KBM-7 (cell line): ENCODE measurements at regions not wholly inside any gene's neighbourhood (a gene's known extent, or its start where the extent isn't known, plus 50 kb on each side); places are given as distances from the start of the nearest gene placed in this dataset.
"Not testable (repeated sequence)": the region's sequence is repeated elsewhere in the genome, so short reads cannot be mapped to it uniquely, and the experiment has no call there.

Experiments
- DNase-seq: peaks from one replicate; pipeline ENCODE4 v3.0.0-alpha.2; 2015
- in situ Hi-C: fragments of 300-500 bp; cut with MboI; formaldehyde crosslinking; loops from 2 replicates; pipeline ENCODE4 v1.14.3; 2020; ENCODE audit warnings: low sequenced_read_pairs, low pct_unique_long_range_greater_than_20kb, mixed read lengths

GRCh38 chr18:30746224-30746623, 296.3 kb downstream of the DSC3 start:
- DNase-seq: no peak
- in situ Hi-C loops: no loop called here

- no peak for DNase-seq
- in situ Hi-C loops: no loop called here
Observed at GRCh38 chr18:30743033-30743432, 299.5 kb downstream of the DSC3 start.

- in situ Hi-C loops: no loop called here
- DNase-seq: no peak
Observed at GRCh38 chr18:30730915-30731314, 311.6 kb downstream of the DSC3 start.

- in situ Hi-C loops: no loop called here
- DNase-seq: no peak
Observed at GRCh38 chr18:30727849-30728248, 314.7 kb downstream of the DSC3 start.

GRCh38 chr18:30713299-30713698, 329.2 kb downstream of the DSC3 start:
- no peak for DNase-seq
- in situ Hi-C loops: no loop called here

- in situ Hi-C loops: no loop called here
- DNase-seq: no peak
Observed at GRCh38 chr18:30712383-30712782, 330.2 kb downstream of the DSC3 start.

GRCh38 chr18:30709595-30709994, 332.9 kb downstream of the DSC3 start:
- DNase-seq: no peak
- in situ Hi-C loops: no loop called here

- in situ Hi-C loops: no loop called here
- DNase-seq: no peak
Observed at GRCh38 chr18:30705943-30706342, 336.6 kb downstream of the DSC3 start.

- in situ Hi-C loops: no loop called here
Observed at GRCh38 chr18:30698571-30698970, 344.0 kb downstream of the DSC3 start.

GRCh38 chr18:30696201-30696600, 346.3 kb downstream of the DSC3 start:
- in situ Hi-C loops: no loop called here
- DNase-seq: no peak

More at GRCh38 chr18:30698571-30698970, 344.0 kb downstream of the DSC3 start:
- DNase-seq: no peak

GRCh38 chr18:30694773-30695172, 347.8 kb downstream of the DSC3 start:
- DNase-seq: no peak
- in situ Hi-C loops: no loop called here

GRCh38 chr18:30689216-30689615, 353.3 kb downstream of the DSC3 start:
- in situ Hi-C loops: no loop called here
- DNase-seq: no peak

GRCh38 chr18:30687501-30687900, 355.0 kb downstream of the DSC3 start:
- DNase-seq: no peak
- in situ Hi-C loops: no loop called here

- no peak for DNase-seq
- in situ Hi-C loops: no loop called here
Observed at GRCh38 chr18:30684825-30685481, 357.6 kb downstream of the DSC3 start.

GRCh38 chr18:30683836-30684235, 358.7 kb downstream of the DSC3 start:
- DNase-seq: no peak
- in situ Hi-C loops: no loop called here

- in situ Hi-C loops: no loop called here
- DNase-seq: no peak
Observed at GRCh38 chr18:30682672-30683071, 359.9 kb downstream of the DSC3 start.

- in situ Hi-C loops: no loop called here
- DNase-seq: no peak
Observed at GRCh38 chr18:30679285-30679930, 363.1 kb downstream of the DSC3 start.

- in situ Hi-C loops, DNase-seq: not testable (repeated sequence)
Observed at GRCh38 chr18:30677813-30678212, 364.7 kb downstream of the DSC3 start.

- in situ Hi-C loops: no loop called here
Observed at GRCh38 chr18:30676053-30676480, 366.5 kb downstream of the DSC3 start.

GRCh38 chr18:30675493-30675892, 367.0 kb downstream of the DSC3 start:
- in situ Hi-C loops: no loop called here
- DNase-seq: no peak

More at GRCh38 chr18:30676053-30676480, 366.5 kb downstream of the DSC3 start:
- no peak for DNase-seq

GRCh38 chr18:30675072-30675471, 367.5 kb downstream of the DSC3 start:
- in situ Hi-C loops: no loop called here
- DNase-seq: no peak
